Neuronal stem cell (in vitro differentiated cells): ENCODE measurements at regions not wholly inside any gene's neighbourhood (a gene's known extent, or its start where the extent isn't known, plus 50 kb on each side); places are given as distances from the start of the nearest gene placed in this dataset.
"Not testable (repeated sequence)": the region's sequence is repeated elsewhere in the genome, so short reads cannot be mapped to it uniquely, and the experiment has no call there.

Experiments
- DNase-seq: peaks from one replicate; pipeline ENCODE4 v3.0.0-alpha.2; 2013; ENCODE audit warnings: low spot score
- H2AFZ ChIP-seq: one replicate; pipeline ENCODE4 v1.6.1; 2013; ENCODE audit warnings: mild to moderate bottlenecking, low read length, inconsistent platforms
- H2AK5ac ChIP-seq: 2 replicates; pipeline ENCODE4 v1.6.1; 2013; ENCODE audit warnings: low read depth, mild to moderate bottlenecking, inconsistent platforms, low read length, moderate library complexity, mixed read lengths
- H2BK120ac ChIP-seq: 2 replicates; pipeline ENCODE4 v1.6.1; 2013; ENCODE audit warnings: low read depth, mild to moderate bottlenecking, inconsistent platforms, low read length, moderate library complexity, mixed read lengths
- H2BK12ac ChIP-seq: one replicate; pipeline ENCODE4 v1.6.1; 2013; ENCODE audit warnings: low read length, inconsistent platforms
- H2BK15ac ChIP-seq: 2 replicates; pipeline ENCODE4 v1.6.1; 2013; ENCODE audit warnings: mild to moderate bottlenecking, low read length, inconsistent platforms, mixed read lengths
- H2BK5ac ChIP-seq: one replicate; pipeline ENCODE4 v1.6.1; 2013; ENCODE audit warnings: inconsistent platforms, mild to moderate bottlenecking, low read length, moderate library complexity
- H3K14ac ChIP-seq: one replicate; pipeline ENCODE4 v1.6.1; 2013; ENCODE audit warnings: low read length, inconsistent platforms
- H3K18ac ChIP-seq: 2 replicates; pipeline ENCODE4 v1.6.1; 2013; ENCODE audit warnings: low read length, inconsistent platforms
- H3K23ac ChIP-seq: 2 replicates; pipeline ENCODE4 v1.6.1; 2013; ENCODE audit warnings: low read depth, mild to moderate bottlenecking, mixed read lengths, low read length, inconsistent platforms; ENCODE audit not compliant: poor library complexity
- H3K27ac ChIP-seq: replicated peaks from 3 replicates; pipeline ENCODE4 v1.5.1; 2013; ENCODE audit warnings: low read length, inconsistent platforms
- H3K27me3 ChIP-seq, 3 experiments: 2 replicates each; pipeline ENCODE4 v1.6.1; 2013; ENCODE audit warnings: low read length in 3 of 3, mild to moderate bottlenecking in 2 of 3, inconsistent platforms in 1 of 3, low read depth in 1 of 3, mixed read lengths in 1 of 3, moderate library complexity in 1 of 3; ENCODE audit not compliant: control insufficient read depth in 3 of 3, insufficient read depth in 3 of 3
- H3K36me3 ChIP-seq, 2 donors: replicated peaks in 1 of 2; 2 replicates each; pipeline ENCODE4 v1.6.1; 2013; ENCODE audit warnings: low read length in 2 of 2; ENCODE audit not compliant: control insufficient read depth in 2 of 2, insufficient read depth in 2 of 2
- H3K4ac ChIP-seq: 2 replicates; pipeline ENCODE4 v1.6.1; 2013; ENCODE audit warnings: inconsistent platforms, mild to moderate bottlenecking, low read length, moderate library complexity
- H3K4me1 ChIP-seq, 2 donors: 1 replicate in 1 of 2; 2 replicates in 1 of 2; pipeline ENCODE4 v1.6.1; 2013; ENCODE audit warnings: low read length in 2 of 2, low read depth in 1 of 2; ENCODE audit not compliant: control insufficient read depth in 2 of 2, insufficient read depth in 1 of 2
- H3K4me2 ChIP-seq: one replicate; pipeline ENCODE4 v1.6.1; 2013; ENCODE audit warnings: mild to moderate bottlenecking, low read length, inconsistent platforms; ENCODE audit not compliant: insufficient read depth, poor library complexity, severe bottlenecking
- H3K4me3 ChIP-seq, 2 donors: 2 replicates each; pipeline ENCODE4 v1.5.1; 2013; ENCODE audit warnings: low read length in 2 of 2, mild to moderate bottlenecking in 2 of 2, inconsistent platforms in 1 of 2, moderate library complexity in 1 of 2
- H3K79me1 ChIP-seq: one replicate; pipeline ENCODE4 v1.6.1; 2013; ENCODE audit warnings: low read depth, mild to moderate bottlenecking, inconsistent platforms, low read length, moderate library complexity
- H3K9ac ChIP-seq: one replicate; pipeline ENCODE4 v1.6.1; 2013; ENCODE audit warnings: mild to moderate bottlenecking, low read depth, low read length, inconsistent platforms; ENCODE audit not compliant: poor library complexity
- H3K9me3 ChIP-seq, 2 donors: replicated peaks in 1 of 2; 2 replicates each; pipeline versions ENCODE3 to v1.6.1; 2013; ENCODE audit warnings: low read length in 2 of 2, mild to moderate bottlenecking in 2 of 2, inconsistent platforms in 1 of 2, low read depth in 1 of 2, mixed read lengths in 1 of 2, moderate library complexity in 1 of 2; ENCODE audit not compliant: control insufficient read depth in 2 of 2, insufficient read depth in 1 of 2
- H4K8ac ChIP-seq: one replicate; pipeline ENCODE4 v1.6.1; 2013; ENCODE audit warnings: low read depth, mild to moderate bottlenecking, inconsistent platforms, low read length, moderate library complexity
- H4K91ac ChIP-seq: one replicate; pipeline ENCODE4 v1.6.1; 2013; ENCODE audit warnings: low read length, low read depth, mild to moderate bottlenecking, inconsistent platforms; ENCODE audit not compliant: poor library complexity
- WGBS, 2 donors: extraction: QIAGEN DNeasy Blood & Tissue Kit; methylation state at CpG; one replicate each; pipeline ENCODE4 v1.1.7; 2013; ENCODE audit warnings: missing lambda C conversion rate in 2 of 2, mixed read lengths in 1 of 2; ENCODE audit not compliant: insufficient read length in 2 of 2, insufficient replicate concordance in 1 of 2; ENCODE audit errors: extremely low coverage in 2 of 2; 5-methylcytosine and 5-hydroxymethylcytosine counted together

DNA sequence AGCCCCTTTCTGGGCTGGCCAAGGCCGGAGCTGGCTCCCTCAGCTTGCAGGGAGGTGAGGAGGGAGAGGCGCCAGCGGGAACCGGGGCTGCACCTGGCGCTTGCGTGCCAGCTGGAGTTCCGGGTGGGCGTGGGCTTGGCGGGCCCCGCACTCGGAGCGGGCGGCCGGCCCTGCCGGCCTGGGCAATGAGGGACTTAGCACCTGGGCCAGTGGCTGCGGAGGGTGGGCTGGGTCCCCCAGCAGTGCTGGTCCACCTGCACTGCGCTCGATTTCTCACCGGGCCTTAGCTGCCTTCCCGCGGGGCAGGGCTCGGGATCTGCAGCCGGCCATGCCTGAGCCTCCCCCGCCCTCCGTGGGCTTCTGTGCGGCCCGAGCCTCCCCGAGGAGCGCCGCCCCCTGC is 331.5 kb upstream of the KYNU start:
- not testable (repeated sequence) for H2BK5ac ChIP-seq, H3K9ac ChIP-seq, H4K91ac ChIP-seq, H2BK15ac ChIP-seq, H3K4me1 ChIP-seq, DNase-seq, H3K79me1 ChIP-seq, H3K27me3 ChIP-seq, H2BK120ac ChIP-seq, H3K36me3 ChIP-seq, H4K8ac ChIP-seq, H3K4me3 ChIP-seq, H3K4ac ChIP-seq, H3K9me3 ChIP-seq, H3K23ac ChIP-seq, H2AK5ac ChIP-seq, H3K4me2 ChIP-seq, H2AFZ ChIP-seq, H3K14ac ChIP-seq, H3K18ac ChIP-seq, H3K27ac ChIP-seq, H2BK12ac ChIP-seq
- no CpG with 5 or more reads among the region's 30 CpGs for WGBS, 2 donors

DNA sequence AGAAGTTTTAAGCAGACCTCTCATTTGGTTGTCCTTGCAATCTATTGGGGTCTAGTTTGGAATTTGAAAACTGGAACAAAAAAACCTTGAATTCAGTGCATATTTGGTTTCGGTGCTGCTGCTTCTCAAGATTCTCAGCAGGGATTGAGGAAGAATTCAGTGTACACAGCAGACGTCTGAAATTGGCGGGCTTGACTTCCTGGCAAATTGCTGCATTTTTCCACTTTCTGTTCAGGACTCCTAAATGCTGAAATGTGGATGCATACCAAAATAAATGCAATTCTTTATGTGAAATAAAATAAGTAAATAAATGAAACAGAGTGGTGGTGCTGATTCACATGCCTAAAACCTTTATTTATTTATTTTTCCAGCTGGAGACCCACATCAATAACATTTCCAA is 332.4 kb upstream of the KYNU start:
- Histone ChIP-seq H2AFZ (peak overlapping the region; percentile 12), H3K18ac (no peak overlapping the region), H3K4me1 (no peaks in the 10 kb centered on the region), H3K9me3 (no peaks in the 10 kb centered on the region), H3K4me3 (no peak overlapping the region), H4K8ac (no peak overlapping the region), H3K4me2 (no peak overlapping the region), H3K27ac (no peak overlapping the region), H2BK12ac (no peak overlapping the region), H3K36me3 (no peaks in the 10 kb centered on the region), H3K4ac (no peak overlapping the region), H3K27me3 (no peaks in the 10 kb centered on the region), H2BK15ac (no peak overlapping the region), H3K9ac (no peak overlapping the region), H2AK5ac (no peak overlapping the region), H3K14ac (no peak overlapping the region), H3K79me1 (no peaks in the 10 kb centered on the region), H3K23ac (no peak overlapping the region), H4K91ac (no peak overlapping the region), H2BK5ac (no peak overlapping the region), H2BK120ac (no peak overlapping the region)
- no CpG with 5 or more reads among the region's 3 CpGs for WGBS, 2 donors
- DNase-seq: no peak

DNA sequence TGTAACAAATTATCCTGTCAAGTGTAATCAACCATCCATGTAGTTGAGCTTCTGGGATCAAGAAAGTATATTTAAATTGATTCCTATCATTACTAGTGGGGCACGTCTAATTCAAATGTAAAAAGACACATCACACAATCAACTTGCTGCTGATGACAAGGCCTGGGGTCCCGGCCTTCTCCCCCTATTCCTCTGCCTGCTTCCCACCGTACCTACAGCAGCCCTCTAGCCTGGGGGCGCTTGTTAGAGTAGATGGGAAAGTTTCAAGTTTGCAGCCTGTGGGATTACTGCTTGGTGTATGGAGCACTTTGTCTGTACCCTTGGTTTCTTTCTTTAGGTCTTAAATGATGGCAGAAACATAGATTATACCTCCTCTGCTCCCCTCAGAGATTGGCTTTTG is 333.3 kb upstream of the KYNU start:
- no peak for DNase-seq
- no peak overlapping the region for H3K4me3 ChIP-seq
- H3K79me1 ChIP-seq: no peaks in the 10 kb centered on the region
- H3K9ac ChIP-seq: no peak overlapping the region
- H3K18ac ChIP-seq: no peak overlapping the region
- no peak overlapping the region for H3K4ac ChIP-seq
- no peak overlapping the region for H2BK120ac ChIP-seq
- H2BK15ac ChIP-seq: no peak overlapping the region
- H3K27me3 ChIP-seq: no peaks in the 10 kb centered on the region
- no peaks in the 10 kb centered on the region for H3K36me3 ChIP-seq
- H3K4me2 ChIP-seq: no peak overlapping the region
- no CpG with 5 or more reads among the region's 4 CpGs for WGBS, 2 donors
- H4K8ac ChIP-seq: no peak overlapping the region
- H2AK5ac ChIP-seq: no peak overlapping the region
- H3K27ac ChIP-seq: no peak overlapping the region
- no peak overlapping the region for H4K91ac ChIP-seq
- H3K23ac ChIP-seq: no peak overlapping the region
- H2BK12ac ChIP-seq: no peak overlapping the region
- H3K14ac ChIP-seq: no peak overlapping the region
- no peak overlapping the region for H2AFZ ChIP-seq
- H3K4me1 ChIP-seq: no peaks in the 10 kb centered on the region
- H3K9me3 ChIP-seq: no peaks in the 10 kb centered on the region
- H2BK5ac ChIP-seq: no peak overlapping the region

DNA sequence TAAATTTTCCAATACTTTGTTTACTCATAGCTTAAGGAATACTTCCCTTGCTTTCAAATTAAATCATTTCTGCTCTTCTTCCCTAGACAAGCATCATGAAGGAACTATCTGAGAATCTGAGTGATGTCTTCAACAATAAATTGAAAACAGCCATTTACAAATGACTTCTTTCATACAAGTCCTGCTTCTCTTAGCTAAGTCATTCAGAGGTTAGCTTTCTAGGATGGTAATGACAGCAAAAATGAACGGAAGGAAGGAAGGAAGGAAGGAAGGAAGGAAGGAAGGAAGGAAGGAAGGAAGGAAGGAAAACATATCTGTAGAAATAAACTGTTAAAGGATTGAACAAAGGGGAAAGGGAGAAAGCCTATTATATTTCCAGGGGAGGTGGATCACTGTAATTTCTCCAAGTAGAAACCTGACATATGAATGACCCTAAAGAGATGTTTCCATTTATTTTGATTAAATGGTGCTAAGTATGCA is 335.0 kb upstream of the KYNU start:
- no peak overlapping the region for H2BK12ac ChIP-seq
- no CpG with 5 or more reads among the region's 1 CpG for WGBS, 2 donors

More for the DNA sequence above, 335.0 kb upstream of the KYNU start:
- Histone ChIP-seq H4K8ac (no peak overlapping the region), H4K91ac (no peak overlapping the region), H3K18ac (no peak overlapping the region), H3K4me3 (no peak overlapping the region), H2BK15ac (no peak overlapping the region), H2BK120ac (no peak overlapping the region), H3K36me3 (no peaks in the 10 kb centered on the region), H3K23ac (no peak overlapping the region), H3K14ac (no peak overlapping the region), H3K79me1 (no peaks in the 10 kb centered on the region), H3K9me3 (no peaks in the 10 kb centered on the region), H2AFZ (no peak overlapping the region), H3K4me2 (no peak overlapping the region), H3K4ac (no peak overlapping the region), H3K4me1 (peaks cover 0 to 3% of the 10 kb centered on the region in 2 donors), H3K27ac (no peak overlapping the region), H3K9ac (no peak overlapping the region), H2BK5ac (no peak overlapping the region), H3K27me3 (no peaks in the 10 kb centered on the region), H2AK5ac (no peak overlapping the region)
- no peak for DNase-seq
